Natural killer cell (primary cell): ENCODE measurements at regions not wholly inside any gene's neighbourhood (a gene's known extent, or its start where the extent isn't known, plus 50 kb on each side); places are given as distances from the start of the nearest gene placed in this dataset.
"Not testable (repeated sequence)": the region's sequence is repeated elsewhere in the genome, so short reads cannot be mapped to it uniquely, and the experiment has no call there.

Experiments
- ATAC-seq, 3 donors: fragments of 150-1000 bp in 2 of 3; fragments of 200-7000 bp in 1 of 3; cut with Tn5 transposase; 1 replicate in 1 of 3; 2 replicates in 2 of 3; pipeline ENCODE4 v1.10.0; 2021; ENCODE audit warnings: mild to moderate bottlenecking in 2 of 3, moderate library complexity in 2 of 3
- DNase-seq, 2 donors: peaks; one replicate each; pipeline versions ENCODE4 v3.0.0 to v3.0.0-alpha.2; 2013 to 2021; ENCODE audit warnings: mixed read lengths in 1 of 2
- H3K27ac ChIP-seq: one replicate; pipeline ENCODE4 v1.5.1; 2013; ENCODE audit warnings: mild to moderate bottlenecking, low read length
- H3K27me3 ChIP-seq: one replicate; pipeline ENCODE4 v1.6.1; 2013; ENCODE audit warnings: low read length; ENCODE audit not compliant: control insufficient read depth, insufficient read depth
- H3K36me3 ChIP-seq: one replicate; pipeline ENCODE4 v1.6.1; 2013; ENCODE audit warnings: low read length; ENCODE audit not compliant: control insufficient read depth, insufficient read depth
- H3K4me1 ChIP-seq: one replicate; pipeline ENCODE4 v1.6.1; 2013; ENCODE audit warnings: low read length; ENCODE audit not compliant: control insufficient read depth, insufficient read depth
- H3K4me3 ChIP-seq: one replicate; pipeline ENCODE4 v1.5.1; 2013; ENCODE audit warnings: low read length
- H3K9me3 ChIP-seq: one replicate; pipeline ENCODE4 v1.6.1; 2013; ENCODE audit warnings: low read length; ENCODE audit not compliant: control insufficient read depth, insufficient read depth
- H3K27ac Mint-ChIP-seq, 2 donors: one replicate each; pipeline ENCODE4 v1.8.0; 2022; ENCODE audit warnings: mild to moderate bottlenecking in 2 of 2, mixed read lengths in 2 of 2, moderate library complexity in 1 of 2
- H3K27me3 Mint-ChIP-seq, 2 donors: one replicate each; pipeline ENCODE4 v1.8.0; 2022; ENCODE audit warnings: low read depth in 2 of 2, mixed read lengths in 2 of 2
- H3K36me3 Mint-ChIP-seq: one replicate; pipeline ENCODE4 v1.8.0; 2022; ENCODE audit warnings: mixed read lengths
- H3K4me1 Mint-ChIP-seq, 2 donors: one replicate each; pipeline ENCODE4 v1.8.0; 2022; ENCODE audit warnings: mixed read lengths in 2 of 2
- H3K4me3 Mint-ChIP-seq: one replicate; pipeline ENCODE4 v1.8.0; 2022; ENCODE audit warnings: mild to moderate bottlenecking, moderate library complexity, mixed read lengths
- H3K9me3 Mint-ChIP-seq, 2 donors: one replicate each; pipeline ENCODE4 v1.8.0; 2022; ENCODE audit warnings: mixed read lengths in 2 of 2
- CTCF ChIP-seq: fragments of 200-600 bp; IDR thresholded peaks from one replicate; pipeline ENCODE4 v1.8.0; 2022; ENCODE audit warnings: antibody characterized with exemption
- WGBS: methylation state at CpG from one replicate; pipeline ENCODE4 v1.1.7; 2013; ENCODE audit warnings: missing lambda C conversion rate; ENCODE audit not compliant: insufficient coverage; 5-methylcytosine and 5-hydroxymethylcytosine counted together
- intact Hi-C: fragments of 100-400 bp; cut with micrococcal nuclease; formaldehyde crosslinking; loops from one replicate; pipeline ENCODE4 v1.14.2; 2022

DNA sequence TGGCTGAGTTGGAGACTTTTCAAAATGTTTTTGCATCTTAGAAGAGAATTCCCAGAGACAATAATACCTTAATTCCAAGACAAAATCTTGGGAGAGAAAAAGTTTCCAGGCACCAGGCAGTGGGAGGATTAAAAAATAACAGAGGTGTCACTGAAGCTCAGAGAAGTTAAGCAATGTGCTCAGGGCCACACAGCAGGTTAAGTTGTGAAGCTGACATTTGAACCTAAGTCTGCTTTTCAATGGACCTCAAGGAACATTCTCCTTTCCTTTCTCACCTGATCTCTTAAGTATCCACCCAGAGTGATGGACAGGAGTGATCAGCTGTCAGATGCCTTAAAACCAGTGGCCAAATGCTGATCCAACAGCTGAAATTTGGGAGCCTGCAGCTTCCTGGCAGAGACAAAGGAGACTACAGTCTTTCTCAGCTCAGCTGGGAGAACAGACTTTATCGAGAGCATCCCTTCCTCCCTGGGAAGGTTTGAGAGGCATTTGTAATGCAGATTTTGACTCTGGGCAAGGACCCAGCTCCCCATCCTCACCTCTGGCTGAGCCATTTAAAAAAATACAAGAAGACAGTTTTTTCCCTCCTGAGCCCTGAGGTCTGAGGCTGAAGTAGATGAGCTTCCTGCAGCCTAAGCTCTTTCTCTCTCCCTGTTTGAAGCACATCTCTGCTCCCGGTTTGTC lies 174.9 kb upstream of the RPH3A start:
- TF ChIP-seq CTCF, result no peak
- H3K27ac Mint-ChIP-seq, result no peak overlapping the region
- H3K9me3 Mint-ChIP-seq, result no peaks in the 10 kb centered on the region
- no peak overlapping the region for H3K4me3 ChIP-seq
- intact Hi-C loops, result no loop called here
- no peaks in the 10 kb centered on the region for H3K36me3 Mint-ChIP-seq
- H3K9me3 ChIP-seq, result no peaks in the 10 kb centered on the region
- H3K4me1 Mint-ChIP-seq, result no peaks in the 10 kb centered on the region
- 23% methylated on average over 2 of the region's 2 CpGs for WGBS
- no peak for ATAC-seq
- H3K36me3 ChIP-seq, result no peaks in the 10 kb centered on the region
- H3K27me3 ChIP-seq, result peaks cover 2% of the 10 kb centered on the region
- H3K4me1 ChIP-seq, result no peaks in the 10 kb centered on the region
- H3K27ac ChIP-seq, result no peak overlapping the region
- peaks cover 8 to 20% of the 10 kb centered on the region in 2 donors for H3K27me3 Mint-ChIP-seq
- H3K4me3 Mint-ChIP-seq, result no peak overlapping the region
- DNase-seq, result no peak

DNA sequence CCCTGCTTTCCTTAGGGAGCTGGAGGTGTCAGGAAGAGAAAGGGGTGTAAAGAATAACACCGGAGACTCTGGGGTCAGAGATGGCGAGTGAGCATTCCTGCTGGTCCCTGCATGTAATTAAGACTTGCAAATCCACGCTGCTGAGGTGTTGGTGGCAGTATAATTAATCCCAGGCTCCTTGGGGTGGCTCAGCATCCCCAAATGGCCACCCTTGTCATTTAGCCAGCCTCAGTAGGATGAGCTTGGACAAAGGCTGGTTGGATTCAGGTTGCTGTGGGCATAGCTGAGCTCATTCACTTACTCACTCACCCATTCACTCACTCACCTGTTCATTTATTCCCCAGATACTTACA lies 174.4 kb upstream of the RPH3A start:
- Histone ChIP-seq H3K27me3 (peaks cover 2% of the 10 kb centered on the region), H3K36me3 (no peaks in the 10 kb centered on the region), H3K9me3 (no peaks in the 10 kb centered on the region), H3K4me1 (no peaks in the 10 kb centered on the region), H3K27ac (no peak overlapping the region), H3K4me3 (no peak overlapping the region)
- H3K27me3 Mint-ChIP-seq, result peaks cover 8 to 20% of the 10 kb centered on the region in 2 donors
- H3K9me3 Mint-ChIP-seq, result no peaks in the 10 kb centered on the region
- H3K36me3 Mint-ChIP-seq, result no peaks in the 10 kb centered on the region
- no peak for TF ChIP-seq CTCF
- no peak overlapping the region for H3K4me3 Mint-ChIP-seq
- H3K27ac Mint-ChIP-seq, result no peak overlapping the region
- WGBS, result 21% methylated on average over 3 of the region's 3 CpGs
- no peaks in the 10 kb centered on the region for H3K4me1 Mint-ChIP-seq
- ATAC-seq (no peak), DNase-seq (no peak)
- intact Hi-C loops, result no loop called here

DNA sequence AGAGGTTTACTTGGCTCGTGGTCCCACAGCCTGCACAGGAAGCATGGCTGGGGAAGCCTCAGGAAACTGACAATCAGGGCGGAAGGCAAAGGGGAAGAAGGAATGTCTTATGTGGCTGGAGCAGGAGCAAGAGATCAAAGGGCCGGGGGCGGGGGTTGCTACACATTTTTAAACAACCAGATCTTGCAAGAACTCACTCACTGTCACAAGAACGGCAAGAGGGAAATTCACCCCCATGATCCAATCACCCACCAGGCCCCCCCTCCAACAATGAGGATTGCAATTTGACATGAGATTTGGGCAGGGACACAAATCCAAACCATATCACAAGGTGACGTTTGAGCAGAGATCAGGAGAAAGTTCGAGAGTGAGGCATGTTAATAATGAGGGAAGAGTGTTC lies 163.7 kb upstream of the RPH3A start:
- Mint-ChIP-seq H3K9me3 (no peaks in the 10 kb centered on the region), H3K4me3 (no peak overlapping the region), H3K4me1 (no peaks in the 10 kb centered on the region), H3K27ac (no peak overlapping the region), H3K27me3 (peaks cover 0 to 13% of the 10 kb centered on the region in 2 donors), H3K36me3 (no peaks in the 10 kb centered on the region)
- Histone ChIP-seq H3K9me3 (no peaks in the 10 kb centered on the region), H3K36me3 (no peaks in the 10 kb centered on the region), H3K27me3 (no peaks in the 10 kb centered on the region), H3K4me1 (no peaks in the 10 kb centered on the region), H3K27ac (no peak overlapping the region), H3K4me3 (no peak overlapping the region)
- no peak for TF ChIP-seq CTCF
- intact Hi-C loops, result no loop called here
- 31% methylated on average over 7 of the region's 7 CpGs for WGBS
- DNase-seq (no peak), ATAC-seq (no peak)

DNA sequence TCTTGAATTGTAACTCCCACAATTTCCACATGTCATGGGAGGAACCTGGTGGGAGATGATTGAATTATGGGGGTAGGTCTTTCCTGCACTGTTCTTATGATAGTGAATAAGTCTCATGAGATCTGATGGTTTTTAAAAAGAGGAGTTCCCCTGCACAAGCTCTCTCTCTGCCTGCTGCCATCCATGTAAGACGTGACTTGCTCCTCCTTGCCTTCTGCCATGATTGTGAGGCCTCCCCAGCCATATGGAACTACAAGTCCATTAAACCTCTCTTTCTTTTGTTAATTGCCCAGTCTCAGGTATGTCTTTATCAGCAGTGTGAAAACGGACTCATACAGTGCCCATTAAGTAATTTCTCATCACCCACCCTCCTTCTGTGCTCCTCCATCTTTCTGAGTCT lies 159.6 kb upstream of the RPH3A start:
- 70% methylated on average over 2 of the region's 2 CpGs for WGBS
- H3K4me3 ChIP-seq, H3K4me1 Mint-ChIP-seq, H3K4me1 ChIP-seq, H3K4me3 Mint-ChIP-seq, H3K9me3 ChIP-seq, H3K27ac Mint-ChIP-seq, H3K36me3 ChIP-seq, H3K27ac ChIP-seq, DNase-seq, H3K27me3 ChIP-seq, H3K9me3 Mint-ChIP-seq, ATAC-seq, H3K36me3 Mint-ChIP-seq, intact Hi-C loops: not testable (repeated sequence)
- peaks cover 0 to 17% of the 10 kb centered on the region in 2 donors for H3K27me3 Mint-ChIP-seq
